Activated B cell treated with CpG ODN at 0.5 μM for 24 hours (primary cell): ENCODE measurements at regions not wholly inside any gene's neighbourhood (a gene's known extent, or its start where the extent isn't known, plus 50 kb on each side); places are given as distances from the start of the nearest gene placed in this dataset.

ENCODE experiments used
- ATAC-seq: fragments of 200-7000 bp; cut with Tn5 transposase; one replicate; pipeline ENCODE4 v1.10.0; 2021; ENCODE audit warnings: low read depth, mild to moderate bottlenecking, moderate library complexity
- CTCF ChIA-PET: fragments of 350-600 bp; sonication (Branson Sonifier 250); formaldehyde crosslinking; loops from one replicate; lab custom pipeline; 2021; ENCODE audit warnings: antibody characterized with exemption; lab: Charles Lee
- POLR2A ChIA-PET: fragments of 350-600 bp; sonication (Branson Sonifier 250); formaldehyde crosslinking; loops from one replicate; lab custom pipeline; 2021; ENCODE audit warnings: antibody characterized with exemption; lab: Charles Lee
- DNase-seq: peaks from one replicate; pipeline ENCODE4 v3.0.0; 2022
- H3K27ac Mint-ChIP-seq: one replicate; pipeline ENCODE4 v1.8.0; 2020; ENCODE audit warnings: mixed read lengths
- H3K27me3 Mint-ChIP-seq: one replicate; pipeline ENCODE4 v1.8.0; 2021; ENCODE audit warnings: mixed read lengths
- H3K36me3 Mint-ChIP-seq: one replicate; pipeline ENCODE4 v1.8.0; 2021; ENCODE audit warnings: low read depth, mixed read lengths
- H3K4me1 Mint-ChIP-seq: one replicate; pipeline ENCODE4 v1.8.0; 2021; ENCODE audit warnings: mixed read lengths
- H3K4me3 Mint-ChIP-seq: one replicate; pipeline ENCODE4 v1.8.0; 2020; ENCODE audit warnings: mild to moderate bottlenecking, mixed read lengths
- H3K9me3 Mint-ChIP-seq: one replicate; pipeline ENCODE4 v1.8.0; 2020; ENCODE audit warnings: mixed read lengths
- CTCF ChIP-seq: fragments of 200-600 bp; IDR thresholded peaks from one replicate; pipeline ENCODE4 v1.8.0; 2022; ENCODE audit warnings: antibody characterized with exemption, mild to moderate bottlenecking
- intact Hi-C: fragments of 100-400 bp; cut with micrococcal nuclease; formaldehyde crosslinking; loops from one replicate; pipeline ENCODE4 v1.15.1; 2024

GRCh38 chr3:8239718-8240695 is 261.6 kb upstream of the LMCD1 start:
- POLR2A ChIA-PET = interaction anchor here (0.6 kb wide), 1 partner anchor 837 kb away, joined by 8 read pairs; no protein-coding TSS in a partner anchor
- ATAC-seq (peak; percentile 40), DNase-seq (no peak)
- no peak for TF ChIP-seq CTCF
- intact Hi-C loops = loop anchor here (1.0 kb wide), 1 partner anchor 177 kb away; no protein-coding TSS in a partner anchor
- CTCF ChIA-PET = interaction anchor here (1.0 to 1.4 kb wide), 3 partner anchors 10 to 177 kb away, joined by 3 to 10 read pairs (median 5); no protein-coding TSS in a partner anchor
- no peaks in the 10 kb centered on the region for H3K4me1 Mint-ChIP-seq
- H3K27me3 Mint-ChIP-seq = no peaks in the 10 kb centered on the region
- H3K4me3 Mint-ChIP-seq = no peak overlapping the region
- no peaks in the 10 kb centered on the region for H3K36me3 Mint-ChIP-seq
- no peaks in the 10 kb centered on the region for H3K9me3 Mint-ChIP-seq
- H3K27ac Mint-ChIP-seq = no peak overlapping the region

GRCh38 chr3:8246070-8246469 is 255.6 kb upstream of the LMCD1 start:
- DNase-seq = no peak
- Mint-ChIP-seq H3K4me1 (no peaks in the 10 kb centered on the region), H3K27ac (no peak overlapping the region), H3K9me3 (no peaks in the 10 kb centered on the region), H3K36me3 (no peaks in the 10 kb centered on the region), H3K27me3 (no peaks in the 10 kb centered on the region), H3K4me3 (no peak overlapping the region)
- TF ChIP-seq CTCF = no peak
- no peak for ATAC-seq
- intact Hi-C loops = no loop called here
- POLR2A ChIA-PET = no interaction called here
- CTCF ChIA-PET = no interaction called here

DNA sequence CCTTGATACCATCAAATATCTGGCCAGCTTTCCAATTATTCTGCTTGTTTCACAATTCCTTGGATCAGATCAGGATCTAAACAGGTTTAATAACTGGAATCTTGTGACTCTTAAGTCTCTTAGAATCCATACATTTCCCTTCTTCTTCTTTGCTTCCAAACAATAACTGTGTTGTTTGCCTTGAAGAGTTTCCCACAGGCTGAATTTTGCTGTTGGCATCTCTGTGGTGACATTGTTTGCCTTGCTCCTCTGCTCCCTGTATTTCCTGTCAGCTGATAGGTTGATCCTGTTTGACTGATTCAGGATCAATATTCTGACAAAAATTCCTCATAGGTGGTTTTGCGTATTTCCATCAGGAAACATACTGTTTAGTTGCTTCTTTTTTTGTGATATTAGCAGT is 248.4 kb upstream of the LMCD1 start:
- Mint-ChIP-seq H3K27me3 (no peaks in the 10 kb centered on the region), H3K4me1 (no peaks in the 10 kb centered on the region), H3K27ac (no peak overlapping the region), H3K36me3 (no peaks in the 10 kb centered on the region), H3K9me3 (no peaks in the 10 kb centered on the region), H3K4me3 (no peak overlapping the region)
- intact Hi-C loops = no loop called here
- TF ChIP-seq CTCF = no peak
- POLR2A ChIA-PET = no interaction called here
- ATAC-seq = no peak
- CTCF ChIA-PET = no interaction called here
- DNase-seq = no peak

DNA sequence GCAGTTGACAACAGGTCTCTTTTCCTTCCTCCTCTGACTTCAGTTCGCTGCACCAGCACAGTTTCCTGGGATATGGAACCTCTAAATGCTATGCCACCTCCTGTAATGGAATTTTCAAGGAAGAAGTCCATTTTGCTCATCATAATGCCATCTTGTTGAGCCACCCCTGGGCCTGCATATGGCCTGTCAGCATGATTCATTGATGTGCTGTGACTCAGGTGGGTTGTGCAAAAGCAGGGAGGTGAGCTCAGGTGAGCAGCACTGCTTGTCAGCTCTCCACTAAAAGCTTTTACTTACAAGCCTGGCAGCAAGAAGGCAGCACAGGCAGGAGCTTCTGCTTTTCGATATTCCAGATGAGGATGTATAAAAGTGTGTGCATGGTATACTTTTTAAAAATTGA is 247.1 kb upstream of the LMCD1 start:
- no peaks in the 10 kb centered on the region for H3K4me1 Mint-ChIP-seq
- no peak overlapping the region for H3K27ac Mint-ChIP-seq
- H3K4me3 Mint-ChIP-seq = no peak overlapping the region
- H3K36me3 Mint-ChIP-seq = no peaks in the 10 kb centered on the region
- TF ChIP-seq CTCF = no peak
- ATAC-seq = no peak
- DNase-seq = no peak
- CTCF ChIA-PET = no interaction called here
- intact Hi-C loops = no loop called here
- H3K9me3 Mint-ChIP-seq = no peaks in the 10 kb centered on the region
- POLR2A ChIA-PET = no interaction called here
- peaks cover 2% of the 10 kb centered on the region for H3K27me3 Mint-ChIP-seq

- no peak overlapping the region for H3K4me3 Mint-ChIP-seq
- H3K27me3 Mint-ChIP-seq = peaks cover 2% of the 10 kb centered on the region
- CTCF ChIA-PET = interaction anchor here (0.9 kb wide), 1 partner anchor 47 kb away, joined by 3 read pairs; no protein-coding TSS in a partner anchor
- DNase-seq (no peak), ATAC-seq (no peak)
- no peak for TF ChIP-seq CTCF
- POLR2A ChIA-PET = no interaction called here
- no peaks in the 10 kb centered on the region for H3K36me3 Mint-ChIP-seq
- no peak overlapping the region for H3K27ac Mint-ChIP-seq
- H3K9me3 Mint-ChIP-seq = peaks cover 3% of the 10 kb centered on the region
- no peaks in the 10 kb centered on the region for H3K4me1 Mint-ChIP-seq
- intact Hi-C loops = no loop called here
These were observed 245.9 kb upstream of the LMCD1 start for GRCh38 chr3:8255725-8256124.
